ENCODE measurements at regions not wholly inside any gene's neighbourhood (a gene's known extent, or its start where the extent isn't known, plus 50 kb on each side); places are given as distances from the start of the nearest gene placed in this dataset.

- intact Hi-C loops (cut with micrococcal nuclease) = no loop called here
- dilution Hi-C loops (cut with MboI; ENCODE audit: extremely low pct_ligation_motif_present, low sequenced_read_pairs) = no loop called here
- FAIRE-seq (no peak), DNase-seq (ENCODE audit: low read depth, low spot score) (no peak)
- Histone ChIP-seq H3K4me3 (replicated peaks in 1 of 3; ENCODE audit: insufficient read depth in 1 of 3, low read depth in 1 of 3, low read length in 3 of 3) (no peak overlapping the region), H3K9ac (replicated peaks; ENCODE audit: extremely low read depth, insufficient read depth, low read length) (no peak overlapping the region), H3K9me1 (replicated peaks; ENCODE audit: control insufficient read depth, extremely low read depth, insufficient read depth, low read length) (no peaks in the 10 kb centered on the region), H3K9me3 (replicated peaks; ENCODE audit: control insufficient read depth, insufficient read depth, low read length) (no peaks in the 10 kb centered on the region), H4K20me1 (replicated peaks; ENCODE audit: control insufficient read depth, extremely low read depth, insufficient read depth, low read length) (no peaks in the 10 kb centered on the region), H2AFZ (ENCODE audit: low read depth, low read length) (no peak overlapping the region), H3K27me3 (ENCODE audit: control insufficient read depth in 2 of 2, insufficient read depth in 2 of 2, low read length in 2 of 2) (no peaks in the 10 kb centered on the region), H3K4me2 (ENCODE audit: insufficient read depth, low read length) (no peak overlapping the region), H3K4me1 (ENCODE audit: control insufficient read depth, extremely low read depth, insufficient read depth, low read length) (no peaks in the 10 kb centered on the region), H3K27ac (ENCODE audit: insufficient read depth, low read depth, low read length) (no peak overlapping the region), H3K36me3 (ENCODE audit: control insufficient read depth in 2 of 2, extremely low read depth in 1 of 2, insufficient read depth in 2 of 2, low read length in 2 of 2) (peaks cover 9 to 10% of the 10 kb centered on the region in 2 experiments), H3K79me2 (ENCODE audit: control insufficient read depth, insufficient read depth, low read length) (no peaks in the 10 kb centered on the region)
- CTCF ChIA-PET = interaction anchor here (0.6 kb wide), 1 partner anchor 11 kb away, joined by 3 read pairs; no protein-coding TSS in a partner anchor
- POLR2A ChIA-PET = no interaction called here
- TF ChIP-seq GATA2 (IDR thresholded peaks at IDR 0.05; ENCODE audit: insufficient read depth, insufficient read length, low read depth, low read length) (no peak), POLR2A (IDR thresholded peaks at IDR 0.05; ENCODE audit: low read depth, low read length) (no peak), FOS (IDR thresholded peaks at IDR 0.05; ENCODE audit: borderline replicate concordance, insufficient read depth, low read length) (no peak), MYC (IDR thresholded peaks at IDR 0.05; ENCODE audit: low read depth, low read length) (no peak), POLR2AphosphoS5 (IDR thresholded peaks at IDR 0.05; ENCODE audit: insufficient read depth, low read depth, low read length) (no peak), EZH2 (IDR thresholded peaks at IDR 0.05; ENCODE audit: borderline replicate concordance, low read depth, low read length, severe bottlenecking) (no peak), JUN (IDR thresholded peaks at IDR 0.05; ENCODE audit: borderline replicate concordance, insufficient read depth, insufficient read length, low read depth) (no peak)
- TF ChIP-seq, protein P1, sequence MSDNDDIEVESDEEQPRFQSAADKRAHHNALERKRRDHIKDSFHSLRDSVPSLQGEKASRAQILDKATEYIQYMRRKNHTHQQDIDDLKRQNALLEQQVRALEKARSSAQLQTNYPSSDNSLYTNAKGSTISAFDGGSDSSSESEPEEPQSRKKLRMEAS (IDR thresholded peaks at IDR 0.05; ENCODE audit: insufficient read depth, insufficient read length) = no peak
- TF ChIP-seq, protein P2, sequence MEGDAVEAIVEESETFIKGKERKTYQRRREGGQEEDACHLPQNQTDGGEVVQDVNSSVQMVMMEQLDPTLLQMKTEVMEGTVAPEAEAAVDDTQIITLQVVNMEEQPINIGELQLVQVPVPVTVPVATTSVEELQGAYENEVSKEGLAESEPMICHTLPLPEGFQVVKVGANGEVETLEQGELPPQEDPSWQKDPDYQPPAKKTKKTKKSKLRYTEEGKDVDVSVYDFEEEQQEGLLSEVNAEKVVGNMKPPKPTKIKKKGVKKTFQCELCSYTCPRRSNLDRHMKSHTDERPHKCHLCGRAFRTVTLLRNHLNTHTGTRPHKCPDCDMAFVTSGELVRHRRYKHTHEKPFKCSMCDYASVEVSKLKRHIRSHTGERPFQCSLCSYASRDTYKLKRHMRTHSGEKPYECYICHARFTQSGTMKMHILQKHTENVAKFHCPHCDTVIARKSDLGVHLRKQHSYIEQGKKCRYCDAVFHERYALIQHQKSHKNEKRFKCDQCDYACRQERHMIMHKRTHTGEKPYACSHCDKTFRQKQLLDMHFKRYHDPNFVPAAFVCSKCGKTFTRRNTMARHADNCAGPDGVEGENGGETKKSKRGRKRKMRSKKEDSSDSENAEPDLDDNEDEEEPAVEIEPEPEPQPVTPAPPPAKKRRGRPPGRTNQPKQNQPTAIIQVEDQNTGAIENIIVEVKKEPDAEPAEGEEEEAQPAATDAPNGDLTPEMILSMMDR (IDR thresholded peaks at IDR 0.05; ENCODE audit: extremely low read depth in 1 of 2, insufficient read depth in 1 of 2, low read depth in 1 of 2, low read length in 2 of 2) = no peak
- no TSS peak for BruUV-seq (replicated peaks)
These were observed 67.0 kb downstream of the DNAAF9 start for GRCh38 chr20:3340443-3340842.
